ENCODE measurements at regions not wholly inside any gene's neighbourhood (a gene's known extent, or its start where the extent isn't known, plus 50 kb on each side); places are given as distances from the start of the nearest gene placed in this dataset.

- Histone ChIP-seq H3K27me3 (ENCODE audit: low read depth) (no peaks in the 10 kb centered on the region), H3K4me3 (no peak overlapping the region), H3K27ac (no peak overlapping the region), H3K36me3 (no peaks in the 10 kb centered on the region), H3K9me3 (no peaks in the 10 kb centered on the region), H3K4me1 (peaks cover 4% of the 10 kb centered on the region)
- no peak for DNase-seq
- intact Hi-C loops (cut with DNase I), result no loop called here
- no peak for ATAC-seq
- TF ChIP-seq CTCF (IDR thresholded peaks at IDR 0.05), result no peak
These were observed 100.4 kb upstream of the ETV3 start for GRCh38 chr1:157238585-157238984.

- TF ChIP-seq CTCF (IDR thresholded peaks at IDR 0.05), result no peak
- no peaks in the 10 kb centered on the region for H3K27me3 ChIP-seq (ENCODE audit: low read depth)
- no peak overlapping the region for H3K27ac ChIP-seq
- H3K36me3 ChIP-seq, result no peaks in the 10 kb centered on the region
- ATAC-seq (no peak), DNase-seq (no peak)
- H3K9me3 ChIP-seq, result no peaks in the 10 kb centered on the region
- peaks cover 4% of the 10 kb centered on the region for H3K4me1 ChIP-seq
- intact Hi-C loops (cut with DNase I), result no loop called here
- no peak overlapping the region for H3K4me3 ChIP-seq
These were observed 99.8 kb upstream of the ETV3 start for GRCh38 chr1:157237981-157238380.

- H3K9me3 ChIP-seq, result no peaks in the 10 kb centered on the region
- no peaks in the 10 kb centered on the region for H3K36me3 ChIP-seq
- H3K27me3 ChIP-seq (ENCODE audit: low read depth), result no peaks in the 10 kb centered on the region
- no peak for ATAC-seq
- no peak for DNase-seq
- no peak overlapping the region for H3K4me3 ChIP-seq
- peaks cover 4% of the 10 kb centered on the region for H3K4me1 ChIP-seq
- TF ChIP-seq CTCF (IDR thresholded peaks at IDR 0.05), result no peak
- no peak overlapping the region for H3K27ac ChIP-seq
- intact Hi-C loops (cut with DNase I), result no loop called here
These were observed 99.3 kb upstream of the ETV3 start for GRCh38 chr1:157237522-157237921.

GRCh38 chr1:157236072-157236471 lies 97.9 kb upstream of the ETV3 start:
- Histone ChIP-seq H3K27me3 (ENCODE audit: low read depth) (no peaks in the 10 kb centered on the region), H3K4me3 (no peak overlapping the region), H3K9me3 (no peaks in the 10 kb centered on the region), H3K36me3 (no peaks in the 10 kb centered on the region), H3K4me1 (peaks cover 4% of the 10 kb centered on the region), H3K27ac (no peak overlapping the region)
- intact Hi-C loops (cut with DNase I), result no loop called here
- TF ChIP-seq CTCF (IDR thresholded peaks at IDR 0.05), result no peak
- ATAC-seq (no peak), DNase-seq (no peak)

- intact Hi-C loops (cut with DNase I), result no loop called here
- peaks cover 2% of the 10 kb centered on the region for H3K4me1 ChIP-seq
These were observed 97.1 kb upstream of the ETV3 start for GRCh38 chr1:157235307-157235706.

More at GRCh38 chr1:157235307-157235706, 97.1 kb upstream of the ETV3 start:
- Histone ChIP-seq H3K27ac (no peak overlapping the region), H3K36me3 (no peaks in the 10 kb centered on the region), H3K4me3 (no peak overlapping the region), H3K27me3 (ENCODE audit: low read depth) (no peaks in the 10 kb centered on the region), H3K9me3 (no peaks in the 10 kb centered on the region)
- DNase-seq (no peak), ATAC-seq (no peak)
- no peak for TF ChIP-seq CTCF (IDR thresholded peaks at IDR 0.05)
